ENCODE measurements at regions not wholly inside any gene's neighbourhood (a gene's known extent, or its start where the extent isn't known, plus 50 kb on each side); places are given as distances from the start of the nearest gene placed in this dataset.

DNA sequence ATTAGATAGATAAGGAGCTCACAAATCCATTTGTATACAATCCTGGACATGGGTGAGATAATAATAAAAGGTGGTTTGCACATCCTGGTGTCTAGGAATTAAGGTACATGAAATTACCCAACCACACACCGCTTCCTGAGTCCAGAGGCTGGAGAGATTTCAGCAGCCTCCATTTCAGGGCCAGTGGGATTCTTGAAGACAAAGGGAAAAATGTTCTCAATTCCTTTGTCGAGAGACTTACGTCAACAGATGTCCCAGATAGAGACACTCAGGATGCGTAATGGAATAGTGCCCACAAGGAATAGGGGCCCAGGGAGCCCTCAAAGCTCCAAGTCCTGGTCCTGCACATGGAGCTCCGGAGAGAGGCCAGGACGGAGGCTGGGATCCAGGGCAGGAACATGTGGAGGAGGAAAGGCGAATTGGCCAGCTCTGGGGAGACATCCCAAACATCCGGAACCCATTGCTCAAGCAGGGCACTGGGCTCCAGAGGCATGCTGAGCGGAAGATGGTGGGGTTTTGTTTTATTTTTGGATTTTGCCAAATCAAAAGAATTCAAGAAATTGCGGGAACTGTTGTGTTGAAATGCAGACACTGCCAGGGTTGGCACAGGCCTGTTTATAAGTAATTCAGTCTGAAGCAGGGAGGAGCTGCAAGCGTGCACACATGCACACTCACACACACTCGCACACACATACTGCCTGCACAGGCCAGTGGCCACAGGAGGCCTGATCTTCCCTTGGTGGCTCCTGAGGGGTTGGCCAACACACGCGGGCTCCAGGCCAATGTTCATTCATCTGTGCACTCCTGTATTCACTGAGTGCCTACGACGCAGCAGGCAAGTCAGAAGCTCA lies 97.2 kb downstream of the NOG start:
- Histone ChIP-seq H3K27ac (ENCODE audit: low read length) (no peak overlapping the region), H3K27me3 (ENCODE audit: control insufficient read depth, insufficient read depth, low read length) (peaks cover 3% of the 10 kb centered on the region), H3K4me3 (ENCODE audit: low read length) (no peak overlapping the region), H3K9me3 (ENCODE audit: control insufficient read depth, low read depth, low read length) (no peaks in the 10 kb centered on the region), H3K4me1 (ENCODE audit: control insufficient read depth, insufficient read depth, low read length) (no peaks in the 10 kb centered on the region), H3K36me3 (ENCODE audit: control insufficient read depth, insufficient read depth, low read length) (no peaks in the 10 kb centered on the region)
- no peak for DNase-seq
- 100% methylated on average over 1 of the region's 16 CpGs for WGBS (ENCODE audit: insufficient coverage, low lambda C conversion rate)

DNA sequence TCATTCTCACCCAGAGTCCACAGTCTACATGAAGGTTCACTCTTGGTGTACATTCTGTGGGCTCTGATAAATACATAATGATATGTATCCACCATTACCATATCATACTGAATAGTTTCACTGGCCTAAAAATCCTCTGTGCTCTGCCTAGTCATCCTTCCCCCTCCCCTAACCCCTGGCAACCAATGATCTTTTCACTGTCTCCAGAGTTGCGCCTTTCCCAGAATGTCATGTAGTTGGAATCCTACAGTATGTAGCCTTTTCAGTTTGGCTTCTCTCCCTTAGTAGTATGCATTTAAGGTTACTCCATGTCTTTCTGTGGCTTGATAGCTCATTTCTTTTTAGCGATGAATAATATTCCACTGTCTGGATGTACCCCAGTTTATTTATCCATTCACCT lies 101.3 kb downstream of the NOG start:
- DNase-seq: no peak
- 88% methylated on average over 1 of the region's 2 CpGs for WGBS (ENCODE audit: insufficient coverage, low lambda C conversion rate)
- Histone ChIP-seq H3K9me3 (ENCODE audit: control insufficient read depth, low read depth, low read length) (no peaks in the 10 kb centered on the region), H3K36me3 (ENCODE audit: control insufficient read depth, insufficient read depth, low read length) (no peaks in the 10 kb centered on the region), H3K4me1 (ENCODE audit: control insufficient read depth, insufficient read depth, low read length) (no peaks in the 10 kb centered on the region), H3K27ac (ENCODE audit: low read length) (no peak overlapping the region), H3K27me3 (ENCODE audit: control insufficient read depth, insufficient read depth, low read length) (peaks cover 2% of the 10 kb centered on the region), H3K4me3 (ENCODE audit: low read length) (no peak overlapping the region)

DNA sequence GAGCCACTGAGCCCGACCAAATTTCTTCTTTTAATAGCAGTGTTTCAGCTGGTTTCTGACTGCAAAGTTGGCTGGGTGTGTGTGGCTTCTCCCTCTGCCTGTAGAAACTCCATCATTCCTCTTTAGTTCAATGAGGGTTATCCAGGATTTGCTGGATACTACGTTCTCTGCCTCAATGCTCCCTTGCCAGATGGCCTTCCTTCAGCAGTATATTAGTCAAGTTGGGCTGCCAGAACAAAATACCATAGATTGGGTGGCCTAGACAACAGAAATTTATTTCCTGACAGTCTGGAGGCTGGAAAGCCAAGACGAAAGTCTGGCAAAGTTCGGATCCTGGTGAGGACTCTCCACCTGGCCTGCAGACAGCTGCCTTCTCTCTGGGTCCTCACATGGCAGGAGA lies 103.7 kb downstream of the NOG start:
- no peak overlapping the region for H3K4me3 ChIP-seq (ENCODE audit: low read length)
- H3K36me3 ChIP-seq (ENCODE audit: control insufficient read depth, insufficient read depth, low read length): no peaks in the 10 kb centered on the region
- DNase-seq: no peak
- WGBS (ENCODE audit: insufficient coverage, low lambda C conversion rate): no CpG with 5 or more reads among the region's 4 CpGs
- no peak overlapping the region for H3K27ac ChIP-seq (ENCODE audit: low read length)
- H3K9me3 ChIP-seq (ENCODE audit: control insufficient read depth, low read depth, low read length): no peaks in the 10 kb centered on the region
- H3K4me1 ChIP-seq (ENCODE audit: control insufficient read depth, insufficient read depth, low read length): no peaks in the 10 kb centered on the region
- peaks cover 5% of the 10 kb centered on the region for H3K27me3 ChIP-seq (ENCODE audit: control insufficient read depth, insufficient read depth, low read length)

- DNase-seq: peak; percentile 33 to 55
- H3K36me3 ChIP-seq (ENCODE audit: control insufficient read depth, insufficient read depth, low read length): no peaks in the 10 kb centered on the region
- no peaks in the 10 kb centered on the region for H3K4me1 ChIP-seq (ENCODE audit: control insufficient read depth, insufficient read depth, low read length)
- H3K27ac ChIP-seq (ENCODE audit: low read length): no peak overlapping the region
- no peak overlapping the region for H3K4me3 ChIP-seq (ENCODE audit: low read length)
- peaks cover 7% of the 10 kb centered on the region for H3K27me3 ChIP-seq (ENCODE audit: control insufficient read depth, insufficient read depth, low read length)
- no peaks in the 10 kb centered on the region for H3K9me3 ChIP-seq (ENCODE audit: control insufficient read depth, low read depth, low read length)
- no CpG with 5 or more reads among the region's 18 CpGs for WGBS (ENCODE audit: insufficient coverage, low lambda C conversion rate)
These were observed 105.8 kb downstream of the NOG start for GRCh38 chr17:56699186-56699894.

DNA sequence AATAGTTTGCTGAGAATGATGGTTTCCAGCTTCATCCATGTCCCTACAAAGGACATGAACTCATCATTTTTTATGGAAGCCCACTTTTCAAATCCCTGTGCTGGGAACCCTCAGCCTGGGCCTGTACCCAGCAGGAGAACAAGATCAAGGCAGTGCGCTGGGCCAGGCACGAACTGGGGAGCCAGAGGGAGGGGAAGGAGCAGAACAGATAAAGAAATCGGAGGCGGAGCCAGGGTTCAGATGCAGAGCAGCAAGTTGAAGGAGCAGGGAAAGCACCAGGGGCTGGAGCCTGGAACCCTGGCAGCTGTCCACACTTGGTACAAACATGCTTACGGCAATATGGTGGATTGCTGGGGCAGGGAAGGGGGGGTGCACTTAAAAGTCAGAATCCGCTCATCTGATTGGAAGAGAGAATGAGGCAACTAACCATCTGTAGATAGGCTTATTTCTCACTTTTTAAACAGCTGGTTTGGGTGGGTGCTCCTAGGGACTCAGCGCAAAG lies 107.5 kb downstream of the NOG start:
- H3K4me3 ChIP-seq (ENCODE audit: low read length): no peak overlapping the region
- WGBS (ENCODE audit: insufficient coverage, low lambda C conversion rate): no CpG with 5 or more reads among the region's 7 CpGs
- no peaks in the 10 kb centered on the region for H3K36me3 ChIP-seq (ENCODE audit: control insufficient read depth, insufficient read depth, low read length)
- H3K9me3 ChIP-seq (ENCODE audit: control insufficient read depth, low read depth, low read length): no peaks in the 10 kb centered on the region
- no peaks in the 10 kb centered on the region for H3K4me1 ChIP-seq (ENCODE audit: control insufficient read depth, insufficient read depth, low read length)
- peaks cover 7% of the 10 kb centered on the region for H3K27me3 ChIP-seq (ENCODE audit: control insufficient read depth, insufficient read depth, low read length)
- H3K27ac ChIP-seq (ENCODE audit: low read length): no peak overlapping the region
- no peak for DNase-seq

DNA sequence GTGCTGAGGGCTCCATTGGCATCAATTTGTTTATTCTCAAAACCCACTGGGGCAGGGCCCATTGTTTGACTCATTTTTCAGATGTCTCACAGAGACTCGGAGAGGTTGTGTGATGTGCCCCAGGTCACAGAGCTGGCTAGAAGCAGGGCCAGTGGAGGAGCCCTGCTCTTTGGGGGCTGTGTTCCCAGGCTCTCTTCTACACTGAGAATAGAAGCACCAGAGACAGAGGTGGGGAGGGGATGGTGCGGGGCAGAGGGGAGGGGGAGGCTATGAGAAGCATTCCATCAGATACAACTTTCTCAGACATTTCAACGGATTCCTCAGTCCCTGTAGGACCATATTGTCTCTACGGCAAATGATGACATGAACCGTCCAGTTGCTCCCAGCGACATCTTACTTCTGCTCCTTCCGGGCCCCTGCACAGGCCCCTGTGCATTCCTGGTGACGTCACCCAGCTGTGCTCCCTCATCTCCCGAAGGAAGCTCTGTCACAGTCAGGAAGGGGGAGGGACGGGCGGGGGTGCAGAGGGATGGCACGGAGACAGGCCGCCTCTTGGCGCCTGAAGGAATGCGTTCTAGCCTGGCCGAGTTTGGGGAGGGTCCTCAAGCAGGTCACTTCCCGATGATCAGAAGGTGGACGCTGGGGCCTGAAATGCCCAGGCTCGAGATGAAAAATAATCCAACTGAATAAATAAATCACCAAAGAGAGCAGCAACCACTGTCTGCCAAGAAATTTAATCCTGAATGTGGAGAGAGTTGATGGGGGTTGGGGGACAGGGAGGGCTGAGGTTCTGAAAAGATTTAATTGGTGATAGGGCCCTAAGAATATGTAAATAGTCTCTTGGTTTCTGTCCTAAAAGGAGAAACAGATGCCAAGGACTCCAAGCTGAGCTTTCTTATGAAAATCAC lies 114.1 kb downstream of the NOG start:
- DNase-seq: peak; percentile 12 to 25
- H3K4me1 ChIP-seq (ENCODE audit: control insufficient read depth, insufficient read depth, low read length): no peaks in the 10 kb centered on the region
- peaks cover 22% of the 10 kb centered on the region for H3K27me3 ChIP-seq (ENCODE audit: control insufficient read depth, insufficient read depth, low read length)
- no peaks in the 10 kb centered on the region for H3K36me3 ChIP-seq (ENCODE audit: control insufficient read depth, insufficient read depth, low read length)
- no CpG with 5 or more reads among the region's 19 CpGs for WGBS (ENCODE audit: insufficient coverage, low lambda C conversion rate)
- no peaks in the 10 kb centered on the region for H3K9me3 ChIP-seq (ENCODE audit: control insufficient read depth, low read depth, low read length)
- H3K4me3 ChIP-seq (ENCODE audit: low read length): no peak overlapping the region
- H3K27ac ChIP-seq (ENCODE audit: low read length): no peak overlapping the region

DNA sequence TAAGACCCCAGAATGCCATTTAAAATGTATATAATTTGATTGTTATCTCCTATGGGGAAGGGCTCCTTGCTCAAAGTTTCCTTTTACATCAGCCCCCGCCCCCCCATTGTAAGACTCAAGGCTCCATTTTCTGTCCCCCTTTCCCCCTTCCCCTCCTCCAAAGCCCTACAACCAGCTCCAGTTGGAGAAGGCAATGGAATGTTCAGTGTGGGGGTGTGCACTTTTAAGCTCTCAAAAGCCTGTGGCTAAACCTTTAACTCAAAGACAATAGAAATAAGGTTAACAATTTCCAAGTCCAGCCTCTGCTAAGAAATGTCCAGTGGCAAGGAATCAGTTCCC lies 114.7 kb downstream of the NOG start:
- no peak for DNase-seq
- H3K36me3 ChIP-seq (ENCODE audit: control insufficient read depth, insufficient read depth, low read length): no peaks in the 10 kb centered on the region
- H3K4me3 ChIP-seq (ENCODE audit: low read length): no peak overlapping the region
- H3K27ac ChIP-seq (ENCODE audit: low read length): no peak overlapping the region
- H3K27me3 ChIP-seq (ENCODE audit: control insufficient read depth, insufficient read depth, low read length): peaks cover 22% of the 10 kb centered on the region
- no CpG with 5 or more reads among the region's 1 CpG for WGBS (ENCODE audit: insufficient coverage, low lambda C conversion rate)
- H3K9me3 ChIP-seq (ENCODE audit: control insufficient read depth, low read depth, low read length): no peaks in the 10 kb centered on the region
- H3K4me1 ChIP-seq (ENCODE audit: control insufficient read depth, insufficient read depth, low read length): no peaks in the 10 kb centered on the region

DNA sequence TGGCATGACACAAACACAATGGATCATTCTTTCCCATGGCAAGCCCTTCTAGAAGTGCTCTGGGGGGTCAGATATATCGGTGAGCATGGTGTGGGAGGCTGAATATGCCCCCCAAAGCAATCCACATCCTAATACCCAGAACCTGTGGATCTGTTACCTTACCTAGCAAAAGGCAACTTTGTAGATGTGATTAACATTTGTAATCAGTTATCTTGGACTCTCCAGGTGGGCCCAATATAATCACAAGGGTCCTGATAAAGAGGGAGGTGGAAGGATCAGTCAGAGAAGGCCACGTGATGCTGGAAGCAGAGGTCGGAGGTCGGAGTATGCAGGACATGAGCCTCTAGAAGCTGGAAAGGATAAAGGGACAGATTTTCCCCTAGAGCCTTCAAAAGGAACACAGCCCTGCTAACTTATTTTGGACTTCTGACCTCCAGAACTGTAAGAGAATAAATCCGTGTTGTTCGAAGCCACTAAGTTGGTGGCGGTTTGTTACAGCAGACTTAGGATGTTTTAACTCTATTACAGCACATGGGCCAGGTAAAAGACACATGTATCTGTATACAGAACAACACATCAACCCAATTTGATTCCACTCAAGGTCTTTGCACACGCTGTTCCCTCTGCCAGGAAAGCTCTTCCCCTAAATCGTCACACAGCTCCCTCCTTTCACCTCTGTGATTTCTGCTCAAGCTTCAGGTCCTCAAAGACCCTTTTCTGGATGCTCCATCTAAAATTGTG lies 115.3 kb downstream of the NOG start:
- WGBS (ENCODE audit: insufficient coverage, low lambda C conversion rate): no CpG with 5 or more reads among the region's 9 CpGs
- no peak overlapping the region for H3K27ac ChIP-seq (ENCODE audit: low read length)
- no peak overlapping the region for H3K4me3 ChIP-seq (ENCODE audit: low read length)
- no peak for DNase-seq
- no peaks in the 10 kb centered on the region for H3K9me3 ChIP-seq (ENCODE audit: control insufficient read depth, low read depth, low read length)
- H3K36me3 ChIP-seq (ENCODE audit: control insufficient read depth, insufficient read depth, low read length): no peaks in the 10 kb centered on the region
- peaks cover 25% of the 10 kb centered on the region for H3K27me3 ChIP-seq (ENCODE audit: control insufficient read depth, insufficient read depth, low read length)
- H3K4me1 ChIP-seq (ENCODE audit: control insufficient read depth, insufficient read depth, low read length): no peaks in the 10 kb centered on the region

DNA sequence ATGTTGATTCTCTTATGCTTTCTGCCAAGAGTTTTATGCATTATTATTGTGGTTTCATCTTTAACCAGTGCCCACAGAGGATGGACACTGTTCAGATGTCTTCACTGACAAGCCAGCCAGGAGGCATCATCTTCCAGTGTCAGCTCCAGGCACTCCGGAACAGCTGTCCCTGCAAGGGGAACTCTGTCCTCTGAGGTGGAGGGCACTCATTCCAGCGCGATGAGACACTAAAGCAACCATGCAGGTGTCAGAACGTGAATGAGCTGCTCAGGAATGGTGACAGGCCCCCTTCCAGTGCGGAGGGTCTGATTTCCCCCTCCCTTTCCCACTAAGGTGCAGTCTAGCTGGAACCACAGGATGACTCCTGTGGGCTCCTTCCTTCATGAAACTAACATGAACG lies 117.5 kb downstream of the NOG start:
- DNase-seq: no peak
- H3K9me3 ChIP-seq (ENCODE audit: control insufficient read depth, low read depth, low read length): no peaks in the 10 kb centered on the region
- no peaks in the 10 kb centered on the region for H3K4me1 ChIP-seq (ENCODE audit: control insufficient read depth, insufficient read depth, low read length)
- H3K27me3 ChIP-seq (ENCODE audit: control insufficient read depth, insufficient read depth, low read length): peaks cover 27% of the 10 kb centered on the region
- no peak overlapping the region for H3K4me3 ChIP-seq (ENCODE audit: low read length)
- H3K36me3 ChIP-seq (ENCODE audit: control insufficient read depth, insufficient read depth, low read length): no peaks in the 10 kb centered on the region
- no CpG with 5 or more reads among the region's 6 CpGs for WGBS (ENCODE audit: insufficient coverage, low lambda C conversion rate)
- no peak overlapping the region for H3K27ac ChIP-seq (ENCODE audit: low read length)
